ENCODE measurements at regions not wholly inside any gene's neighbourhood (a gene's known extent, or its start where the extent isn't known, plus 50 kb on each side); places are given as distances from the start of the nearest gene placed in this dataset.

- no peaks in the 10 kb centered on the region for H3K4me1 ChIP-seq (ENCODE audit: control insufficient read depth, insufficient read depth, low read length)
- no peaks in the 10 kb centered on the region for H3K9me3 ChIP-seq (ENCODE audit: control insufficient read depth in 2 of 2, low read length in 2 of 2)
- no peaks in the 10 kb centered on the region for H3K36me3 ChIP-seq (ENCODE audit: control insufficient read depth in 2 of 2, insufficient read depth in 2 of 2, low read length in 2 of 2)
- H3K9ac ChIP-seq (ENCODE audit: low read length in 2 of 2) = no peak overlapping the region
- peaks cover 2 to 7% of the 10 kb centered on the region in 2 donors for H3K27me3 ChIP-seq (ENCODE audit: control insufficient read depth in 1 of 2, insufficient read depth in 2 of 2, low read length in 2 of 2)
- H3K4me3 ChIP-seq (ENCODE audit: low read length in 2 of 2) = no peak overlapping the region
- H3K27ac ChIP-seq (ENCODE audit: low read length) = no peak overlapping the region
These were observed 374.7 kb upstream of the ERCC4 start for GRCh38 chr16:13545271-13545670.

GRCh38 chr16:13550254-13550653, 369.7 kb upstream of the ERCC4 start:
- Histone ChIP-seq H3K4me1 (ENCODE audit: control insufficient read depth, insufficient read depth, low read length) (no peaks in the 10 kb centered on the region), H3K36me3 (ENCODE audit: control insufficient read depth in 2 of 2, insufficient read depth in 2 of 2, low read length in 2 of 2) (no peaks in the 10 kb centered on the region), H3K27ac (ENCODE audit: low read length) (no peak overlapping the region), H3K9me3 (ENCODE audit: control insufficient read depth in 2 of 2, low read length in 2 of 2) (no peaks in the 10 kb centered on the region), H3K4me3 (ENCODE audit: low read length in 2 of 2) (no peak overlapping the region), H3K27me3 (ENCODE audit: control insufficient read depth in 1 of 2, insufficient read depth in 2 of 2, low read length in 2 of 2) (peaks cover 0 to 3% of the 10 kb centered on the region in 2 donors), H3K9ac (ENCODE audit: low read length in 2 of 2) (no peak overlapping the region)

GRCh38 chr16:13552062-13552959, 367.6 kb upstream of the ERCC4 start:
- H3K9me3 ChIP-seq (ENCODE audit: control insufficient read depth in 2 of 2, low read length in 2 of 2) = no peaks in the 10 kb centered on the region
- H3K27ac ChIP-seq (ENCODE audit: low read length) = no peak overlapping the region
- no peaks in the 10 kb centered on the region for H3K4me1 ChIP-seq (ENCODE audit: control insufficient read depth, insufficient read depth, low read length)
- no peak overlapping the region for H3K9ac ChIP-seq (ENCODE audit: low read length in 2 of 2)
- H3K27me3 ChIP-seq (ENCODE audit: control insufficient read depth in 1 of 2, insufficient read depth in 2 of 2, low read length in 2 of 2) = peaks cover 3% of the 10 kb centered on the region in 2 donors
- no peaks in the 10 kb centered on the region for H3K36me3 ChIP-seq (ENCODE audit: control insufficient read depth in 2 of 2, insufficient read depth in 2 of 2, low read length in 2 of 2)
- no peak overlapping the region for H3K4me3 ChIP-seq (ENCODE audit: low read length in 2 of 2)

GRCh38 chr16:13552960-13553257, 367.0 kb upstream of the ERCC4 start:
- Histone ChIP-seq H3K4me3 (ENCODE audit: low read length in 2 of 2) (no peak overlapping the region), H3K36me3 (ENCODE audit: control insufficient read depth in 2 of 2, insufficient read depth in 2 of 2, low read length in 2 of 2) (no peaks in the 10 kb centered on the region), H3K4me1 (ENCODE audit: control insufficient read depth, insufficient read depth, low read length) (no peaks in the 10 kb centered on the region), H3K27ac (ENCODE audit: low read length) (no peak overlapping the region), H3K9ac (ENCODE audit: low read length in 2 of 2) (no peak overlapping the region), H3K27me3 (ENCODE audit: control insufficient read depth in 1 of 2, insufficient read depth in 2 of 2, low read length in 2 of 2) (peaks cover 3% of the 10 kb centered on the region in 2 donors), H3K9me3 (ENCODE audit: control insufficient read depth in 2 of 2, low read length in 2 of 2) (no peaks in the 10 kb centered on the region)

GRCh38 chr16:13553453-13553985, 366.4 kb upstream of the ERCC4 start:
- Histone ChIP-seq H3K9ac (ENCODE audit: low read length in 2 of 2) (no peak overlapping the region), H3K27me3 (ENCODE audit: control insufficient read depth in 1 of 2, insufficient read depth in 2 of 2, low read length in 2 of 2) (peaks cover 3% of the 10 kb centered on the region in 2 donors), H3K27ac (ENCODE audit: low read length) (no peak overlapping the region), H3K9me3 (ENCODE audit: control insufficient read depth in 2 of 2, low read length in 2 of 2) (no peaks in the 10 kb centered on the region), H3K4me3 (ENCODE audit: low read length in 2 of 2) (no peak overlapping the region), H3K4me1 (ENCODE audit: control insufficient read depth, insufficient read depth, low read length) (no peaks in the 10 kb centered on the region), H3K36me3 (ENCODE audit: control insufficient read depth in 2 of 2, insufficient read depth in 2 of 2, low read length in 2 of 2) (no peaks in the 10 kb centered on the region)

- no peak overlapping the region for H3K4me3 ChIP-seq (ENCODE audit: low read length in 2 of 2)
- no peaks in the 10 kb centered on the region for H3K9me3 ChIP-seq (ENCODE audit: control insufficient read depth in 2 of 2, low read length in 2 of 2)
- no peak overlapping the region for H3K27ac ChIP-seq (ENCODE audit: low read length)
- H3K36me3 ChIP-seq (ENCODE audit: control insufficient read depth in 2 of 2, insufficient read depth in 2 of 2, low read length in 2 of 2) = no peaks in the 10 kb centered on the region
- H3K9ac ChIP-seq (ENCODE audit: low read length in 2 of 2) = no peak overlapping the region
- no peaks in the 10 kb centered on the region for H3K4me1 ChIP-seq (ENCODE audit: control insufficient read depth, insufficient read depth, low read length)
- peaks cover 3% of the 10 kb centered on the region in 2 donors for H3K27me3 ChIP-seq (ENCODE audit: control insufficient read depth in 1 of 2, insufficient read depth in 2 of 2, low read length in 2 of 2)
These were observed 365.9 kb upstream of the ERCC4 start for GRCh38 chr16:13554005-13554404.

GRCh38 chr16:13554643-13555042, 365.3 kb upstream of the ERCC4 start:
- H3K9me3 ChIP-seq (ENCODE audit: control insufficient read depth in 2 of 2, low read length in 2 of 2) = no peaks in the 10 kb centered on the region
- H3K36me3 ChIP-seq (ENCODE audit: control insufficient read depth in 2 of 2, insufficient read depth in 2 of 2, low read length in 2 of 2) = no peaks in the 10 kb centered on the region
- no peak overlapping the region for H3K4me3 ChIP-seq (ENCODE audit: low read length in 2 of 2)
- H3K9ac ChIP-seq (ENCODE audit: low read length in 2 of 2) = no peak overlapping the region
- no peak overlapping the region for H3K27ac ChIP-seq (ENCODE audit: low read length)
- H3K4me1 ChIP-seq (ENCODE audit: control insufficient read depth, insufficient read depth, low read length) = no peaks in the 10 kb centered on the region
- H3K27me3 ChIP-seq (ENCODE audit: control insufficient read depth in 1 of 2, insufficient read depth in 2 of 2, low read length in 2 of 2) = peaks cover 3% of the 10 kb centered on the region in 2 donors

GRCh38 chr16:13557418-13557817, 362.5 kb upstream of the ERCC4 start:
- H3K9me3 ChIP-seq (ENCODE audit: control insufficient read depth in 2 of 2, low read length in 2 of 2) = no peaks in the 10 kb centered on the region
- no peak overlapping the region for H3K4me3 ChIP-seq (ENCODE audit: low read length in 2 of 2)
- no peak overlapping the region for H3K9ac ChIP-seq (ENCODE audit: low read length in 2 of 2)
- no peaks in the 10 kb centered on the region for H3K4me1 ChIP-seq (ENCODE audit: control insufficient read depth, insufficient read depth, low read length)
- no peaks in the 10 kb centered on the region for H3K36me3 ChIP-seq (ENCODE audit: control insufficient read depth in 2 of 2, insufficient read depth in 2 of 2, low read length in 2 of 2)
- peaks cover 3% of the 10 kb centered on the region in 2 donors for H3K27me3 ChIP-seq (ENCODE audit: control insufficient read depth in 1 of 2, insufficient read depth in 2 of 2, low read length in 2 of 2)
- H3K27ac ChIP-seq (ENCODE audit: low read length) = no peak overlapping the region

- no peak overlapping the region for H3K4me3 ChIP-seq (ENCODE audit: low read length in 2 of 2)
- no peak overlapping the region for H3K27ac ChIP-seq (ENCODE audit: low read length)
- H3K4me1 ChIP-seq (ENCODE audit: control insufficient read depth, insufficient read depth, low read length) = no peaks in the 10 kb centered on the region
- H3K36me3 ChIP-seq (ENCODE audit: control insufficient read depth in 2 of 2, insufficient read depth in 2 of 2, low read length in 2 of 2) = no peaks in the 10 kb centered on the region
- H3K9me3 ChIP-seq (ENCODE audit: control insufficient read depth in 2 of 2, low read length in 2 of 2) = no peaks in the 10 kb centered on the region
- H3K9ac ChIP-seq (ENCODE audit: low read length in 2 of 2) = no peak overlapping the region
- peaks cover 0 to 3% of the 10 kb centered on the region in 2 donors for H3K27me3 ChIP-seq (ENCODE audit: control insufficient read depth in 1 of 2, insufficient read depth in 2 of 2, low read length in 2 of 2)
These were observed 361.2 kb upstream of the ERCC4 start for GRCh38 chr16:13558752-13559151.

- no peaks in the 10 kb centered on the region for H3K4me1 ChIP-seq (ENCODE audit: control insufficient read depth, insufficient read depth, low read length)
- H3K27me3 ChIP-seq (ENCODE audit: control insufficient read depth in 1 of 2, insufficient read depth in 2 of 2, low read length in 2 of 2) = peaks cover 0 to 3% of the 10 kb centered on the region in 2 donors
- no peaks in the 10 kb centered on the region for H3K36me3 ChIP-seq (ENCODE audit: control insufficient read depth in 2 of 2, insufficient read depth in 2 of 2, low read length in 2 of 2)
- H3K9me3 ChIP-seq (ENCODE audit: control insufficient read depth in 2 of 2, low read length in 2 of 2) = no peaks in the 10 kb centered on the region
- H3K9ac ChIP-seq (ENCODE audit: low read length in 2 of 2) = no peak overlapping the region
- no peak overlapping the region for H3K27ac ChIP-seq (ENCODE audit: low read length)
- H3K4me3 ChIP-seq (ENCODE audit: low read length in 2 of 2) = no peak overlapping the region
These were observed 360.3 kb upstream of the ERCC4 start for GRCh38 chr16:13559624-13560023.

- no peak overlapping the region for H3K4me3 ChIP-seq (ENCODE audit: low read length in 2 of 2)
- H3K36me3 ChIP-seq (ENCODE audit: control insufficient read depth in 2 of 2, insufficient read depth in 2 of 2, low read length in 2 of 2) = no peaks in the 10 kb centered on the region
- H3K9me3 ChIP-seq (ENCODE audit: control insufficient read depth in 2 of 2, low read length in 2 of 2) = no peaks in the 10 kb centered on the region
- no peak overlapping the region for H3K9ac ChIP-seq (ENCODE audit: low read length in 2 of 2)
- no peaks in the 10 kb centered on the region for H3K4me1 ChIP-seq (ENCODE audit: control insufficient read depth, insufficient read depth, low read length)
- no peak overlapping the region for H3K27ac ChIP-seq (ENCODE audit: low read length)
- H3K27me3 ChIP-seq (ENCODE audit: control insufficient read depth in 1 of 2, insufficient read depth in 2 of 2, low read length in 2 of 2) = peaks cover 0 to 3% of the 10 kb centered on the region in 2 donors
These were observed 359.8 kb upstream of the ERCC4 start for GRCh38 chr16:13560151-13560550.

All from stomach smooth muscle (tissue), 2 donors.